GM23338 (cell line): ENCODE measurements at regions not wholly inside any gene's neighbourhood (a gene's known extent, or its start where the extent isn't known, plus 50 kb on each side); places are given as distances from the start of the nearest gene placed in this dataset.

Source experiments
- ATAC-seq: fragments of 200-7000 bp; cut with Tn5 transposase; 3 replicates; pipeline ENCODE4 v1.9.1; 2020
- DNase-seq: peaks from one replicate; pipeline ENCODE4 v3.0.0-alpha.2; 2015; ENCODE audit warnings: low spot score
- H2AFZ ChIP-seq: fragments of 200-600 bp; sonication (generic); 2 replicates; pipeline ENCODE4 v1.8.0; 2016; ENCODE audit warnings: antibody characterized with exemption, mild to moderate bottlenecking, moderate library complexity
- H3F3A ChIP-seq: fragments of 200-600 bp; sonication (generic); replicated peaks from 2 replicates; pipeline ENCODE4 v1.8.0; 2017; ENCODE audit warnings: antibody characterized with exemption, mixed run types, low read depth
- H3K27ac ChIP-seq: fragments of 200-600 bp; sonication (generic); 2 replicates; pipeline ENCODE4 v1.6.1; 2016; ENCODE audit warnings: low read depth
- H3K27me3 ChIP-seq: fragments of 200-600 bp; sonication (generic); 2 replicates; pipeline ENCODE4 v1.8.0; 2016; ENCODE audit warnings: mild to moderate bottlenecking, mixed run types, moderate library complexity; ENCODE audit not compliant: insufficient read depth
- H3K36me3 ChIP-seq: fragments of 200-600 bp; sonication (generic); 2 replicates; pipeline ENCODE4 v1.8.0; 2016; ENCODE audit warnings: mild to moderate bottlenecking; ENCODE audit not compliant: insufficient read depth
- H3K4me1 ChIP-seq: fragments of 200-600 bp; sonication (generic); 2 replicates; pipeline ENCODE4 v1.8.0; 2016; ENCODE audit warnings: mild to moderate bottlenecking, moderate library complexity; ENCODE audit not compliant: insufficient read depth
- H3K4me2 ChIP-seq: fragments of 200-600 bp; sonication (generic); 2 replicates; pipeline ENCODE4 v1.7.1; 2017; ENCODE audit warnings: mixed run types
- H3K4me3 ChIP-seq: fragments of 200-600 bp; sonication (generic); 2 replicates; pipeline ENCODE4 v1.6.1; 2016; ENCODE audit warnings: mixed run types
- H3K79me2 ChIP-seq: fragments of 200-600 bp; sonication (generic); replicated peaks from 2 replicates; pipeline ENCODE4 v1.8.0; 2017; ENCODE audit warnings: mild to moderate bottlenecking; ENCODE audit not compliant: insufficient read depth
- H3K9me2 ChIP-seq: fragments of 200-600 bp; sonication (generic); 2 replicates; pipeline ENCODE4 v1.8.0; 2017; ENCODE audit not compliant: insufficient read depth
- H4K20me1 ChIP-seq: fragments of 200-600 bp; sonication (generic); replicated peaks from 2 replicates; pipeline ENCODE4 v1.8.0; 2017; ENCODE audit warnings: mild to moderate bottlenecking; ENCODE audit not compliant: insufficient read depth
- H3K27ac Mint-ChIP-seq: 2 replicates; pipeline ENCODE4 v1.8.0; 2020; ENCODE audit warnings: inconsistent platforms, mild to moderate bottlenecking, moderate library complexity, mixed read lengths
- H3K27me3 Mint-ChIP-seq: 3 replicates; pipeline ENCODE4 v1.8.0; 2022; ENCODE audit warnings: low read depth, mild to moderate bottlenecking, moderate library complexity, mixed read lengths, inconsistent platforms; ENCODE audit not compliant: insufficient read depth, poor library complexity
- H3K36me3 Mint-ChIP-seq: 3 replicates; pipeline ENCODE4 v1.8.0; 2021; ENCODE audit warnings: low read depth, mild to moderate bottlenecking, inconsistent platforms, moderate library complexity, mixed read lengths
- H3K4me1 Mint-ChIP-seq: 3 replicates; pipeline ENCODE4 v1.8.0; 2020; ENCODE audit warnings: mild to moderate bottlenecking, inconsistent platforms, mixed read lengths
- H3K4me3 Mint-ChIP-seq: 3 replicates; pipeline ENCODE4 v1.8.0; 2021; ENCODE audit warnings: moderate library complexity, mild to moderate bottlenecking, inconsistent platforms, mixed read lengths
- H3K9me3 Mint-ChIP-seq: 3 replicates; pipeline ENCODE4 v1.8.0; 2020; ENCODE audit warnings: moderate library complexity, mild to moderate bottlenecking, inconsistent platforms, mixed read lengths
- CREB1 ChIP-seq: fragments of 250-450 bp; sonication (Bioruptor Pico); IDR thresholded peaks from 2 replicates; pipeline ENCODE4 v1.5.0; 2020; ENCODE audit warnings: low read depth, mild to moderate bottlenecking, moderate library complexity
- EZH2 ChIP-seq: fragments of 200-600 bp; sonication (generic); IDR thresholded peaks from one replicate; pipeline ENCODE4 v1.8.0; 2017; ENCODE audit warnings: antibody characterized with exemption, mild to moderate bottlenecking, low read depth; ENCODE audit not compliant: unreplicated experiment
- EZH2phosphoT487 ChIP-seq: fragments of 200-600 bp; sonication (generic); IDR thresholded peaks from one replicate; pipeline ENCODE4 v1.8.1; 2018; ENCODE audit warnings: antibody characterized with exemption; ENCODE audit not compliant: unreplicated experiment
- JUNB ChIP-seq: IDR thresholded peaks from one replicate; pipeline ENCODE4 v1.6.1; 2016; ENCODE audit warnings: antibody characterized with exemption; ENCODE audit not compliant: unreplicated experiment
- NANOG ChIP-seq: IDR thresholded peaks from 2 replicates; pipeline ENCODE4 v1.6.1; 2016; ENCODE audit warnings: antibody characterized with exemption, borderline replicate concordance
- POLR2AphosphoS5 ChIP-seq: IDR thresholded peaks from 2 replicates; pipeline ENCODE4 v1.6.1; 2016; ENCODE audit warnings: antibody characterized with exemption, low read depth
- STAT1 ChIP-seq: IDR thresholded peaks from one replicate; pipeline ENCODE4 v1.6.1; 2016; ENCODE audit warnings: antibody characterized with exemption; ENCODE audit not compliant: unreplicated experiment
- ZNF114 ChIP-seq: fragments of 250-450 bp; sonication (Bioruptor Pico); IDR thresholded peaks from 2 replicates; pipeline ENCODE4 v1.5.0; 2020; ENCODE audit warnings: mild to moderate bottlenecking, moderate library complexity
- ZNF331 ChIP-seq: fragments of 250-450 bp; sonication (Bioruptor Pico); IDR thresholded peaks from 2 replicates; pipeline ENCODE4 v1.5.0; 2020; ENCODE audit warnings: low read depth, mild to moderate bottlenecking, moderate library complexity
- TF ChIP-seq, protein P1 (sequence below): IDR thresholded peaks from 2 replicates; pipeline ENCODE4 v1.6.1; 2016; ENCODE audit warnings: antibody characterized with exemption
- TF ChIP-seq, protein P2 (sequence below), 2 experiments: fragments of 200-600 bp in 1 of 2; sonication (generic) in 1 of 2; conservative IDR thresholded peaks; 2 replicates each; pipeline versions ENCODE4 v1.5.1 to v1.6.1; 2016 to 2017; ENCODE audit warnings: antibody characterized with exemption in 2 of 2, low read depth in 2 of 2, mild to moderate bottlenecking in 2 of 2, moderate library complexity in 1 of 2
- TF ChIP-seq, protein P3 (sequence below): IDR thresholded peaks from one replicate; pipeline ENCODE4 v1.6.1; 2018; ENCODE audit warnings: antibody characterized with exemption; ENCODE audit not compliant: unreplicated experiment
- TF ChIP-seq, protein P4 (sequence below): fragments of 250-450 bp; sonication (Bioruptor Pico); IDR thresholded peaks from 2 replicates; pipeline ENCODE4 v1.5.0; 2020; ENCODE audit warnings: mild to moderate bottlenecking, moderate library complexity

DNA sequence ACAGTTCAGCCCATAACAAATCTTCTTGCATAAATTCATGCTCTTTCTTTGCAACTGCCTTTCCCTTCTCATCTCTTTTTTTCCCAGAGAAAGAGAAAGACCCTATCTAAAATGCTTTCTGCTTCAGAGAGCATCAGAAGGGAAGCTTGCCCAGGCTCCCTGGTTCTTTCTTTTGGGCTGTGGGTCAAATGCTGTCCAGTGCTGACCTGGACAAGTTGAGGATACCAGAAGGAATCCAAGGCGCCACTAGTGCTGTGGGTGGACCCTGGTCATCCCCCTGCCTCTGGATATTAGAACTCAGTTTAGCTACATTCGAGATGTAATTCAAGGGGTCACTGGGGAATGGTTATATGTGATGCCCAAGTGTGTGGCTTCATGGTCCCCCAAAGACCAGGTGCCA lies 411.6 kb downstream of the RPS24 start (continued):
- no peak for TF ChIP-seq CREB1
- TF ChIP-seq EZH2phosphoT487, result no peak
- no peak for TF ChIP-seq POLR2AphosphoS5

DNA sequence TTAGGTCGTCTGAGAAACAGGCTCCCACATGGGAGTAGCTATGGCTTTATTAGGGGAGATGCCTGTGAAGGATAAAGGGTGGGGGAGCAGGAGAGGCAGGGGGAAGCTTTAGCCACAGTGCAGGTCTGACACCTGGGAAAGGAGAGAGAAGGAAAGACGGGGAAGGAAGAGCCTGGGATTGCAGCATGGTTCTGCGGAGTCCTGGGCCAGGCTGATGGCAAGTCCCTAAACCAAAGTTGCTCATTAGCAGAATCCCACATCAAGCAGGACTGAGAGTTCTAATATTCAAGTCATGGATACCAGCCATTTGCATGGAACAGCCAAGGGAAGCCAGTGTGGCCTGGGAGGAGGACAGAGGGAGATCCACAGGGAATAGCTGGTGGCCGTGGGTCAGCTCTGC lies 414.8 kb downstream of the RPS24 start:
- Histone ChIP-seq H3K27me3 (no peaks in the 10 kb centered on the region), H3K4me2 (no peak overlapping the region), H4K20me1 (no peaks in the 10 kb centered on the region), H3K27ac (no peak overlapping the region), H2AFZ (no peak overlapping the region), H3K4me3 (no peak overlapping the region), H3F3A (no peaks in the 10 kb centered on the region), H3K9me2 (peaks cover 4% of the 10 kb centered on the region; the same call in 1 of the 2 replicates), H3K36me3 (no peaks in the 10 kb centered on the region), H3K79me2 (no peaks in the 10 kb centered on the region), H3K4me1 (no peaks in the 10 kb centered on the region)
- no peak for TF ChIP-seq ZNF331
- TF ChIP-seq NANOG, result no peak
- TF ChIP-seq, protein P1, sequence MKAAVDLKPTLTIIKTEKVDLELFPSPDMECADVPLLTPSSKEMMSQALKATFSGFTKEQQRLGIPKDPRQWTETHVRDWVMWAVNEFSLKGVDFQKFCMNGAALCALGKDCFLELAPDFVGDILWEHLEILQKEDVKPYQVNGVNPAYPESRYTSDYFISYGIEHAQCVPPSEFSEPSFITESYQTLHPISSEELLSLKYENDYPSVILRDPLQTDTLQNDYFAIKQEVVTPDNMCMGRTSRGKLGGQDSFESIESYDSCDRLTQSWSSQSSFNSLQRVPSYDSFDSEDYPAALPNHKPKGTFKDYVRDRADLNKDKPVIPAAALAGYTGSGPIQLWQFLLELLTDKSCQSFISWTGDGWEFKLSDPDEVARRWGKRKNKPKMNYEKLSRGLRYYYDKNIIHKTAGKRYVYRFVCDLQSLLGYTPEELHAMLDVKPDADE, result no peak
- TF ChIP-seq POLR2AphosphoS5, result no peak
- TF ChIP-seq JUNB, result no peak
- no peak for TF ChIP-seq STAT1
- TF ChIP-seq, protein P2, sequence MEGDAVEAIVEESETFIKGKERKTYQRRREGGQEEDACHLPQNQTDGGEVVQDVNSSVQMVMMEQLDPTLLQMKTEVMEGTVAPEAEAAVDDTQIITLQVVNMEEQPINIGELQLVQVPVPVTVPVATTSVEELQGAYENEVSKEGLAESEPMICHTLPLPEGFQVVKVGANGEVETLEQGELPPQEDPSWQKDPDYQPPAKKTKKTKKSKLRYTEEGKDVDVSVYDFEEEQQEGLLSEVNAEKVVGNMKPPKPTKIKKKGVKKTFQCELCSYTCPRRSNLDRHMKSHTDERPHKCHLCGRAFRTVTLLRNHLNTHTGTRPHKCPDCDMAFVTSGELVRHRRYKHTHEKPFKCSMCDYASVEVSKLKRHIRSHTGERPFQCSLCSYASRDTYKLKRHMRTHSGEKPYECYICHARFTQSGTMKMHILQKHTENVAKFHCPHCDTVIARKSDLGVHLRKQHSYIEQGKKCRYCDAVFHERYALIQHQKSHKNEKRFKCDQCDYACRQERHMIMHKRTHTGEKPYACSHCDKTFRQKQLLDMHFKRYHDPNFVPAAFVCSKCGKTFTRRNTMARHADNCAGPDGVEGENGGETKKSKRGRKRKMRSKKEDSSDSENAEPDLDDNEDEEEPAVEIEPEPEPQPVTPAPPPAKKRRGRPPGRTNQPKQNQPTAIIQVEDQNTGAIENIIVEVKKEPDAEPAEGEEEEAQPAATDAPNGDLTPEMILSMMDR (conservative IDR thresholded peaks at IDR 0.05; ENCODE audit: low read depth in 2 of 2), result no peak
- TF ChIP-seq EZH2phosphoT487, result no peak
- TF ChIP-seq, protein P3, sequence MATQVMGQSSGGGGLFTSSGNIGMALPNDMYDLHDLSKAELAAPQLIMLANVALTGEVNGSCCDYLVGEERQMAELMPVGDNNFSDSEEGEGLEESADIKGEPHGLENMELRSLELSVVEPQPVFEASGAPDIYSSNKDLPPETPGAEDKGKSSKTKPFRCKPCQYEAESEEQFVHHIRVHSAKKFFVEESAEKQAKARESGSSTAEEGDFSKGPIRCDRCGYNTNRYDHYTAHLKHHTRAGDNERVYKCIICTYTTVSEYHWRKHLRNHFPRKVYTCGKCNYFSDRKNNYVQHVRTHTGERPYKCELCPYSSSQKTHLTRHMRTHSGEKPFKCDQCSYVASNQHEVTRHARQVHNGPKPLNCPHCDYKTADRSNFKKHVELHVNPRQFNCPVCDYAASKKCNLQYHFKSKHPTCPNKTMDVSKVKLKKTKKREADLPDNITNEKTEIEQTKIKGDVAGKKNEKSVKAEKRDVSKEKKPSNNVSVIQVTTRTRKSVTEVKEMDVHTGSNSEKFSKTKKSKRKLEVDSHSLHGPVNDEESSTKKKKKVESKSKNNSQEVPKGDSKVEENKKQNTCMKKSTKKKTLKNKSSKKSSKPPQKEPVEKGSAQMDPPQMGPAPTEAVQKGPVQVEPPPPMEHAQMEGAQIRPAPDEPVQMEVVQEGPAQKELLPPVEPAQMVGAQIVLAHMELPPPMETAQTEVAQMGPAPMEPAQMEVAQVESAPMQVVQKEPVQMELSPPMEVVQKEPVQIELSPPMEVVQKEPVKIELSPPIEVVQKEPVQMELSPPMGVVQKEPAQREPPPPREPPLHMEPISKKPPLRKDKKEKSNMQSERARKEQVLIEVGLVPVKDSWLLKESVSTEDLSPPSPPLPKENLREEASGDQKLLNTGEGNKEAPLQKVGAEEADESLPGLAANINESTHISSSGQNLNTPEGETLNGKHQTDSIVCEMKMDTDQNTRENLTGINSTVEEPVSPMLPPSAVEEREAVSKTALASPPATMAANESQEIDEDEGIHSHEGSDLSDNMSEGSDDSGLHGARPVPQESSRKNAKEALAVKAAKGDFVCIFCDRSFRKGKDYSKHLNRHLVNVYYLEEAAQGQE, result no peak
- TF ChIP-seq, protein P4, sequence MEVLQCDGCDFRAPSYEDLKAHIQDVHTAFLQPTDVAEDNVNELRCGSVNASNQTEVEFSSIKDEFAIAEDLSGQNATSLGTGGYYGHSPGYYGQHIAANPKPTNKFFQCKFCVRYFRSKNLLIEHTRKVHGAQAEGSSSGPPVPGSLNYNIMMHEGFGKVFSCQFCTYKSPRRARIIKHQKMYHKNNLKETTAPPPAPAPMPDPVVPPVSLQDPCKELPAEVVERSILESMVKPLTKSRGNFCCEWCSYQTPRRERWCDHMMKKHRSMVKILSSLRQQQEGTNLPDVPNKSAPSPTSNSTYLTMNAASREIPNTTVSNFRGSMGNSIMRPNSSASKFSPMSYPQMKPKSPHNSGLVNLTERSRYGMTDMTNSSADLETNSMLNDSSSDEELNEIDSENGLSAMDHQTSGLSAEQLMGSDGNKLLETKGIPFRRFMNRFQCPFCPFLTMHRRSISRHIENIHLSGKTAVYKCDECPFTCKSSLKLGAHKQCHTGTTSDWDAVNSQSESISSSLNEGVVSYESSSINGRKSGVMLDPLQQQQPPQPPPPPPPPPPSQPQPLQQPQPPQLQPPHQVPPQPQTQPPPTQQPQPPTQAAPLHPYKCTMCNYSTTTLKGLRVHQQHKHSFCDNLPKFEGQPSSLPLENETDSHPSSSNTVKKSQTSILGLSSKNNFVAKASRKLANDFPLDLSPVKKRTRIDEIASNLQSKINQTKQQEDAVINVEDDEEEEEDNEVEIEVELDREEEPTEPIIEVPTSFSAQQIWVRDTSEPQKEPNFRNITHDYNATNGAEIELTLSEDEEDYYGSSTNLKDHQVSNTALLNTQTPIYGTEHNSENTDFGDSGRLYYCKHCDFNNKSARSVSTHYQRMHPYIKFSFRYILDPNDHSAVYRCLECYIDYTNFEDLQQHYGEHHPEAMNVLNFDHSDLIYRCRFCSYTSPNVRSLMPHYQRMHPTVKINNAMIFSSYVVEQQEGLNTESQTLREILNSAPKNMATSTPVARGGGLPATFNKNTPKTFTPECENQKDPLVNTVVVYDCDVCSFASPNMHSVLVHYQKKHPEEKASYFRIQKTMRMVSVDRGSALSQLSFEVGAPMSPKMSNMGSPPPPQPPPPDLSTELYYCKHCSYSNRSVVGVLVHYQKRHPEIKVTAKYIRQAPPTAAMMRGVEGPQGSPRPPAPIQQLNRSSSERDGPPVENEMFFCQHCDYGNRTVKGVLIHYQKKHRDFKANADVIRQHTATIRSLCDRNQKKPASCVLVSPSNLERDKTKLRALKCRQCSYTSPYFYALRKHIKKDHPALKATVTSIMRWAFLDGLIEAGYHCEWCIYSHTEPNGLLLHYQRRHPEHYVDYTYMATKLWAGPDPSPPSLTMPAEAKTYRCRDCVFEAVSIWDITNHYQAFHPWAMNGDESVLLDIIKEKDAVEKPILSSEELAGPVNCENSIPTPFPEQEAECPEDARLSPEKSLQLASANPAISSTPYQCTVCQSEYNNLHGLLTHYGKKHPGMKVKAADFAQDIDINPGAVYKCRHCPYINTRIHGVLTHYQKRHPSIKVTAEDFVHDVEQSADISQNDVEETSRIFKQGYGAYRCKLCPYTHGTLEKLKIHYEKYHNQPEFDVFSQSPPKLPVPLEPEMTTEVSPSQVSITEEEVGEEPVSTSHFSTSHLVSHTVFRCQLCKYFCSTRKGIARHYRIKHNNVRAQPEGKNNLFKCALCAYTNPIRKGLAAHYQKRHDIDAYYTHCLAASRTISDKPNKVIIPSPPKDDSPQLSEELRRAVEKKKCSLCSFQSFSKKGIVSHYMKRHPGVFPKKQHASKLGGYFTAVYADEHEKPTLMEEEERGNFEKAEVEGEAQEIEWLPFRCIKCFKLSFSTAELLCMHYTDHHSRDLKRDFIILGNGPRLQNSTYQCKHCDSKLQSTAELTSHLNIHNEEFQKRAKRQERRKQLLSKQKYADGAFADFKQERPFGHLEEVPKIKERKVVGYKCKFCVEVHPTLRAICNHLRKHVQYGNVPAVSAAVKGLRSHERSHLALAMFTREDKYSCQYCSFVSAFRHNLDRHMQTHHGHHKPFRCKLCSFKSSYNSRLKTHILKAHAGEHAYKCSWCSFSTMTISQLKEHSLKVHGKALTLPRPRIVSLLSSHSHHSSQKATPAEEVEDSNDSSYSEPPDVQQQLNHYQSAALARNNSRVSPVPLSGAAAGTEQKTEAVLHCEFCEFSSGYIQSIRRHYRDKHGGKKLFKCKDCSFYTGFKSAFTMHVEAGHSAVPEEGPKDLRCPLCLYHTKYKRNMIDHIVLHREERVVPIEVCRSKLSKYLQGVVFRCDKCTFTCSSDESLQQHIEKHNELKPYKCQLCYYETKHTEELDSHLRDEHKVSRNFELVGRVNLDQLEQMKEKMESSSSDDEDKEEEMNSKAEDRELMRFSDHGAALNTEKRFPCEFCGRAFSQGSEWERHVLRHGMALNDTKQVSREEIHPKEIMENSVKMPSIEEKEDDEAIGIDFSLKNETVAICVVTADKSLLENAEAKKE (CRISPR knock-in tag), result no peak
- TF ChIP-seq EZH2, result no peak
- no peak for TF ChIP-seq ZNF114 (CRISPR knock-in tag)
- Mint-ChIP-seq H3K9me3 (no peaks in the 10 kb centered on the region; the same call in 2 of the 3 replicates), H3K27me3 (peaks cover 5% of the 10 kb centered on the region), H3K4me3 (no peak overlapping the region), H3K36me3 (no peaks in the 10 kb centered on the region), H3K4me1 (peaks cover 7% of the 10 kb centered on the region), H3K27ac (no peak overlapping the region)
- ATAC-seq, result no peak
- no peak for DNase-seq
